Right lobe of liver (tissue), 6 donors: ENCODE measurements at regions not wholly inside any gene's neighbourhood (a gene's known extent, or its start where the extent isn't known, plus 50 kb on each side); places are given as distances from the start of the nearest gene placed in this dataset.
A peak's percentile ranks its signal among the peaks of the same experiment; 100 is the strongest.

ENCODE experiments used
- ATAC-seq, 4 donors: fragments of 200-7000 bp; cut with Tn5 transposase; one replicate each; pipeline ENCODE4 v1.9.1; 2020; ENCODE audit warnings: mild to moderate bottlenecking in 4 of 4, moderate library complexity in 4 of 4
- DNase-seq, 3 donors: peaks; one replicate each; pipeline ENCODE4 v3.0.0-alpha.2; 2020
- H3K27ac ChIP-seq, 3 donors: fragments of 200-600 bp; one replicate each; pipeline ENCODE4 v1.8.0; 2022
- H3K27me3 ChIP-seq, 2 donors: fragments of 200-600 bp; one replicate each; pipeline ENCODE4 v1.8.0; 2022
- H3K36me3 ChIP-seq, 4 donors: fragments of 200-600 bp; sonication (generic) in 1 of 4; one replicate each; pipeline versions ENCODE4 v1.5.1 to v1.8.0; 2017 to 2022; ENCODE audit warnings: control low read depth in 1 of 4
- H3K4me1 ChIP-seq, 4 donors: fragments of 200-600 bp; sonication (generic) in 1 of 4; one replicate each; pipeline versions ENCODE4 v1.5.1 to v1.8.0; 2017 to 2022; ENCODE audit warnings: control low read depth in 1 of 4
- H3K4me3 ChIP-seq, 3 donors: fragments of 200-600 bp; one replicate each; pipeline ENCODE4 v1.8.0; 2022
- H3K9me3 ChIP-seq, 4 donors: fragments of 200-600 bp; sonication (generic) in 1 of 4; one replicate each; pipeline versions ENCODE4 v1.5.1 to v1.8.0; 2017 to 2022; ENCODE audit warnings: control low read depth in 1 of 4
- POLR2A ChIP-seq: fragments of 450-650 bp; IDR thresholded peaks from one replicate; pipeline ENCODE4 v1.6.1; 2017; ENCODE audit warnings: antibody characterized with exemption, mild to moderate bottlenecking
- WGBS: methylation state at CpG from one replicate; pipeline ENCODE4 v1.1.6; 2018; ENCODE audit warnings: low coverage, low lambda C conversion rate; ENCODE audit not compliant: insufficient coverage; ENCODE audit errors: missing lambda C conversion rate; 5-methylcytosine and 5-hydroxymethylcytosine counted together
- intact Hi-C, 2 donors: fragments of 100-400 bp; cut with DNase I; formaldehyde crosslinking; loops; one replicate each; pipeline versions ENCODE4 v1.11.2 to v1.14.1; 2022
- TF ChIP-seq, protein P1 (sequence below), 4 donors: fragments of 200-600 bp in 3 of 4; fragments of 450-650 bp in 1 of 4; IDR thresholded peaks; one replicate each; pipeline versions ENCODE4 v1.5.1 to v1.8.0; 2016 to 2022; ENCODE audit warnings: antibody characterized with exemption in 4 of 4, mild to moderate bottlenecking in 2 of 4
- donor health status: DM: no; HTN: yes; CAD: no.
- donor health status: DM: no; HTN: no; CAD: no.
- donor health status: DM: no; HTN: no; CAD: no.
- donor health status: DM: no; HTN: yes; CAD: no.
- donor health status: DM: no; HTN: yes; CAD: no.

DNA sequence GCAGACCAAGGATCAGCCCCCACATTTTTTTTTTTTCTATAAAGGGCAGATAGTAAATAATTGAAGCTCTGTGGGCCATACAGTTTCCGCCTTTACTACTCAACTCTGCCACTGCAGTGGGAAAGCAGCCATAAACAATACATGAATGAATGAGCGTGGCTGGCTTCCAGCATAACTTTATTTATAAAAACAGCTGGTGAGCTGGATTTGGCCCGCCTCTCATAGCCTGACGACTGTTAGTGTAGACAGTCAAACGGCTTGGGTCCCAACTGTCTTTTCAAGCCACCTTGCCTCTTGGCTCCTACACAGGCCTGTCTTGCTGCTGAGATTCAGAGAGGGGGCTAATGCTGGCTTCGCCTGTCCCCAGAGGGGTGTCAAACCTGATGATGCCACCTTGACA lies 169.8 kb upstream of the GPR26 start:
- no peak for ATAC-seq
- intact Hi-C loops, result no loop called here
- Histone ChIP-seq H3K27me3 (no peaks in the 10 kb centered on the region), H3K4me1 (no peaks in the 10 kb centered on the region), H3K4me3 (no peak overlapping the region), H3K27ac (no peak overlapping the region), H3K9me3 (no peaks in the 10 kb centered on the region), H3K36me3 (no peaks in the 10 kb centered on the region)
- DNase-seq, result no peak
- TF ChIP-seq, protein P1, sequence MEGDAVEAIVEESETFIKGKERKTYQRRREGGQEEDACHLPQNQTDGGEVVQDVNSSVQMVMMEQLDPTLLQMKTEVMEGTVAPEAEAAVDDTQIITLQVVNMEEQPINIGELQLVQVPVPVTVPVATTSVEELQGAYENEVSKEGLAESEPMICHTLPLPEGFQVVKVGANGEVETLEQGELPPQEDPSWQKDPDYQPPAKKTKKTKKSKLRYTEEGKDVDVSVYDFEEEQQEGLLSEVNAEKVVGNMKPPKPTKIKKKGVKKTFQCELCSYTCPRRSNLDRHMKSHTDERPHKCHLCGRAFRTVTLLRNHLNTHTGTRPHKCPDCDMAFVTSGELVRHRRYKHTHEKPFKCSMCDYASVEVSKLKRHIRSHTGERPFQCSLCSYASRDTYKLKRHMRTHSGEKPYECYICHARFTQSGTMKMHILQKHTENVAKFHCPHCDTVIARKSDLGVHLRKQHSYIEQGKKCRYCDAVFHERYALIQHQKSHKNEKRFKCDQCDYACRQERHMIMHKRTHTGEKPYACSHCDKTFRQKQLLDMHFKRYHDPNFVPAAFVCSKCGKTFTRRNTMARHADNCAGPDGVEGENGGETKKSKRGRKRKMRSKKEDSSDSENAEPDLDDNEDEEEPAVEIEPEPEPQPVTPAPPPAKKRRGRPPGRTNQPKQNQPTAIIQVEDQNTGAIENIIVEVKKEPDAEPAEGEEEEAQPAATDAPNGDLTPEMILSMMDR (IDR thresholded peaks at IDR 0.05), result no peak
- no peak for TF ChIP-seq POLR2A
- WGBS, result 63% methylated on average over 1 of the region's 6 CpGs

DNA sequence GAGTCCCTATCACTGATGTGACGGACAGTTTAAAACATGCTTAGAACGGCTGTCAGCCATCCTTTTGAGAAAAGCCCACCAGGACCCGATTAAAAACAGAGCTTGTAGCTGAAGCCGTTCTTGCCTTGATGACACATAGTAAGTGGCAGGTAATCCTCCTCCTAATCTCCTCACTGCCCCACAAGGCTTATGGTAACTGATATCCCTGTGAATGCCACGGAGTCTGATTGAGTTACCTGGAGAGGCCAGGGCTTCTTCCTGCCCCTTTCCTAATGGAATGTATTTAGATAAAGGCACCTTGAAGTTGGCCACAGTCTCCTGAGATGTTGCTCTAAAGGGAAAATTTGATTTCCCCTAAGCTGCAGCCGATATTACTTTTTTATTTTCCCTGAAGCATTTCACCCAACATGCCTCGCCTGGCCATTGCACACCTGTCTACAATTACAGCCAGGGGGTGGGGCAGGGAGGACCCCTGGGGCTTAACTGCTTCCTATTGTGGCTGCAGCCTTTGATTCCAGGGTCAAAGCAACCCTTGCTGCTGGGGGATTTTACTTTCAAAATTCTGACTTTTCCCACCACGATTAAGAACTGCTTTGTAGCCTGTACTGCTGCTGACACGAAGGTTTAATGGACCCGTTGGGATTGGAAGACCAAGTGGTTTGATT lies 169.0 kb upstream of the GPR26 start:
- intact Hi-C loops, result no loop called here
- H3K4me1 ChIP-seq, result no peaks in the 10 kb centered on the region
- no peaks in the 10 kb centered on the region for H3K36me3 ChIP-seq
- ATAC-seq (no peak), DNase-seq (no peak)
- H3K27ac ChIP-seq, result no peak overlapping the region
- no peak for TF ChIP-seq POLR2A
- TF ChIP-seq, protein P1 (IDR thresholded peaks at IDR 0.05), result no peak
- H3K9me3 ChIP-seq, result no peaks in the 10 kb centered on the region
- 64% methylated on average over 6 of the region's 10 CpGs for WGBS
- no peaks in the 10 kb centered on the region for H3K27me3 ChIP-seq
- H3K4me3 ChIP-seq, result no peak overlapping the region

DNA sequence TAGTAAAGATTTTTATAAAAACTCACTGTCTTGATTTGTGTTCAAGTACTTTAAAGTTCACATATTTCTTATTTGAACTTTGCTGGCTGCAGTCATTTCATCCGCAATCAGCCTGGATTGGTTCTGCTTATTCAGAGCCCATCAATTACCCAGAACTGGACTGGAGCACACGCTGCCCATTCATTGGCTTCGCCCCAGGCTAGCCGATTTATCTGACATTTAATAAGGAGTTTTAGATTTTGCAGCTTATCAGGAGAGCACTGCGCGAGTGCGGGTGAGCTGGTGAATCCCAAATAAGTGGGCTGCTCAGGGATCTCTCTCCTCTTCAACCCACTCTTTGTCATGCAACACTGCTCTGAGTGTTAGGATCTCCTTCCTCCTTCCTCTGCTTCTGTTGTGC lies 166.0 kb upstream of the GPR26 start:
- Histone ChIP-seq H3K36me3 (no peaks in the 10 kb centered on the region), H3K9me3 (no peaks in the 10 kb centered on the region), H3K4me1 (no peaks in the 10 kb centered on the region), H3K27me3 (no peaks in the 10 kb centered on the region), H3K4me3 (no peak overlapping the region), H3K27ac (no peak overlapping the region)
- intact Hi-C loops, result no loop called here
- 70% methylated on average over 7 of the region's 7 CpGs for WGBS
- no peak for ATAC-seq
- DNase-seq, result no peak
- TF ChIP-seq, protein P1 (IDR thresholded peaks at IDR 0.05), result no peak
- TF ChIP-seq POLR2A, result no peak

DNA sequence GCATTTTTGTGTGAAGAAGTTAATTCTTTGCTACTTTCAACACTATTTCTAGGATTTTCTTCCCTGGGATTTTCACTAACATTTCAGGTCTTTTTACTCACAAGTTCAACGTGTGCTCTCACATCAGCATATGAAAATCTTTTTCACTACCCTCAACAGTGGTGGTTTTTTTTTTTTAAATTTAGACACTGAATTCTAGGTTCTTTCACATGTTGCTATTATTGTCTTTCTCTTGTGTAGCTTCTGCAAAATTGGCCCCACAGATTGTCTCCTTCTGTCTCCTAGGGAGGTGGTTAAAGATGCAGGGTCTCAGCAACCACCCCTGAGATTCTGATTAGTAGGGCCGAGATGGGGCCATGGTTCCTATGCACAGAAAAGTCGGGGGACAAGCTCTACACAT lies 165.0 kb upstream of the GPR26 start:
- no peak for ATAC-seq
- no peak for DNase-seq
- H3K36me3 ChIP-seq, result no peaks in the 10 kb centered on the region
- no peak overlapping the region for H3K4me3 ChIP-seq
- H3K27ac ChIP-seq, result no peak overlapping the region
- no peaks in the 10 kb centered on the region for H3K4me1 ChIP-seq
- intact Hi-C loops, result no loop called here
- 54% methylated on average over 2 of the region's 3 CpGs for WGBS
- no peak for TF ChIP-seq POLR2A
- TF ChIP-seq, protein P1 (IDR thresholded peaks at IDR 0.05), result no peak
- H3K9me3 ChIP-seq, result no peaks in the 10 kb centered on the region
- H3K27me3 ChIP-seq, result no peaks in the 10 kb centered on the region

DNA sequence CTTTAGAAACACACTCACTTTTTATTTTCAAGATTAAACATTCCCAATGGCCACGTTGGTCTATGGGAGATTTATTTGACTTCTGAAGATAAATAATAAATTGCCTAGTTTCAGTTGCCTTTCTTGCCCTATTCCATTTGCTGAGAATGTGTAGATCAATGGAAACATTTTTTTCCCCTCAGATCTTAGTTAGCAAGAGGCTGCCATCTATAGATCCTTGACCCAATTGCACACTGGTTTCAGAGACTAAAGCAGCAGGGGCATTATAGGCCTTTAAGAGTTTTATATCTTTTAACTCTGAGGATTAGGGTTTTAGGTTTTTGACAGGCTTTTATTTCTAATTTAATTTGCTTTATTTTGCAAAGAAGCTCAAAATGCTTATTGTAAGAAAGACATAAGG lies 163.2 kb upstream of the GPR26 start:
- Histone ChIP-seq H3K36me3 (no peaks in the 10 kb centered on the region), H3K27ac (no peak overlapping the region), H3K9me3 (no peaks in the 10 kb centered on the region), H3K4me1 (no peaks in the 10 kb centered on the region), H3K27me3 (no peaks in the 10 kb centered on the region), H3K4me3 (no peak overlapping the region)
- DNase-seq, result no peak
- WGBS, result 37% methylated on average over 1 of the region's 1 CpG
- no peak for ATAC-seq
- TF ChIP-seq, protein P1 (IDR thresholded peaks at IDR 0.05), result peak in 2 of 4 donors; percentile 6 to 11
- TF ChIP-seq POLR2A, result no peak
- intact Hi-C loops, result no loop called here
